ENCODE measurements at regions not wholly inside any gene's neighbourhood (a gene's known extent, or its start where the extent isn't known, plus 50 kb on each side); places are given as distances from the start of the nearest gene placed in this dataset.

- no peaks in the 10 kb centered on the region for H4K20me1 ChIP-seq (ENCODE audit: insufficient read depth, low read length)
- H2AK5ac ChIP-seq (ENCODE audit: low read depth, low read length) = no peak overlapping the region
- no peak overlapping the region for H2BK20ac ChIP-seq (ENCODE audit: low read depth, low read length)
- ChIA-PET CTCF (no interaction called here), POLR2A (ENCODE audit: unreplicated experiment) (no interaction called here)
- ATAC-seq (ENCODE audit: low read depth) = no peak
- intact Hi-C loops (cut with micrococcal nuclease) (no loop called here), in situ Hi-C loops (cut with MboI; ENCODE audit: low sequenced_read_pairs) (no loop called here), dilution Hi-C loops (cut with HindIII; ENCODE audit: low sequenced_read_pairs, unreplicated experiment) (no loop called here)
- H2AK9ac ChIP-seq (replicated peaks; ENCODE audit: low read depth, low read length, poor library complexity) = no peak overlapping the region
- no peak overlapping the region for H3K4me2 ChIP-seq (ENCODE audit: low read depth, low read length)
- H3K23ac ChIP-seq (ENCODE audit: low read depth, low read length) = no peak overlapping the region
- H2BK120ac ChIP-seq (ENCODE audit: low read depth, low read length) = no peak overlapping the region
- no peak overlapping the region for H3K18ac ChIP-seq (ENCODE audit: low read depth, low read length)
- no peak overlapping the region for H3K4me3 ChIP-seq (ENCODE audit: insufficient read depth, low read depth, low read length)
- no peak overlapping the region for H2AFZ ChIP-seq (replicated peaks; ENCODE audit: low read length, poor library complexity)
- no peak overlapping the region for H4K5ac ChIP-seq (ENCODE audit: low read depth, low read length)
- no peak overlapping the region for H3K14ac ChIP-seq (replicated peaks; ENCODE audit: low read depth, low read length)
- H2BK5ac ChIP-seq (ENCODE audit: low read depth, low read length, poor library complexity, severe bottlenecking) = no peak overlapping the region
- no TSS peak for BruUV-seq (replicated peaks)
- WGBS, 2 experiments (ENCODE audit: extremely low coverage in 2 of 2, insufficient read length in 1 of 2) = 17% methylated on average over 4 of the region's 11 CpGs; no CpG with 5 or more reads in 1 of the 2 experiments
- no peak overlapping the region for H3K4ac ChIP-seq (ENCODE audit: low read depth, low read length)
- no peaks in the 10 kb centered on the region for H3K36me3 ChIP-seq (ENCODE audit: control insufficient read depth, insufficient read depth, low read length)
- H4K8ac ChIP-seq (ENCODE audit: low read depth in 2 of 2, low read length in 2 of 2) = no peak overlapping the region
- no peaks in the 10 kb centered on the region for H3K27me3 ChIP-seq (ENCODE audit: control insufficient read depth, insufficient read depth, low read length)
- H3K9ac ChIP-seq (ENCODE audit: low read depth, low read length) = no peak overlapping the region
- H3K56ac ChIP-seq (ENCODE audit: extremely low read depth, insufficient read depth, low read length) = no peak overlapping the region
- H3K9me1 ChIP-seq (ENCODE audit: insufficient read depth, low read length) = no peaks in the 10 kb centered on the region
- DNase-seq = no peak
- no peaks in the 10 kb centered on the region for H3K79me1 ChIP-seq (ENCODE audit: low read depth in 1 of 2, low read length in 2 of 2)
- no peaks in the 10 kb centered on the region for H3K4me1 ChIP-seq (ENCODE audit: control insufficient read depth, insufficient read depth, low read length)
- H3K9me3 ChIP-seq (ENCODE audit: control insufficient read depth, insufficient read depth, low read length) = peaks cover 3% of the 10 kb centered on the region
- no peak overlapping the region for H3K27ac ChIP-seq (ENCODE audit: insufficient read depth, low read length)
- H2BK15ac ChIP-seq (ENCODE audit: low read depth, low read length) = no peak overlapping the region
- TF ChIP-seq CHD1 (IDR thresholded peaks at IDR 0.05; ENCODE audit: low read depth, low read length) (no peak), USF2 (IDR thresholded peaks at IDR 0.05; ENCODE audit: low read depth, low read length) (no peak), SMC3 (IDR thresholded peaks at IDR 0.05; ENCODE audit: low read depth, low read length) (no peak), RFX5 (IDR thresholded peaks at IDR 0.05; ENCODE audit: low read depth, low read length) (no peak), CTCF (conservative IDR thresholded peaks at IDR 0.05; ENCODE audit: low read depth, low read length) (no peak), BHLHE40 (IDR thresholded peaks at IDR 0.05; ENCODE audit: low read depth, low read length) (no peak), MAFK (IDR thresholded peaks at IDR 0.05; ENCODE audit: low read depth, low read length) (no peak), ELK1 (IDR thresholded peaks at IDR 0.05; ENCODE audit: borderline replicate concordance, low read depth, low read length) (no peak), MAZ (IDR thresholded peaks at IDR 0.05; ENCODE audit: borderline replicate concordance, low read depth, low read length) (no peak), RCOR1 (IDR thresholded peaks at IDR 0.05; ENCODE audit: insufficient replicate concordance, low read length) (no peak), FOS (IDR thresholded peaks at IDR 0.05; ENCODE audit: low read depth, low read length) (no peak), RAD21 (IDR thresholded peaks at IDR 0.05; ENCODE audit: low read length) (no peak), POLR2A (IDR thresholded peaks at IDR 0.05; ENCODE audit: low read depth, low read length) (no peak), MXI1 (IDR thresholded peaks at IDR 0.05; ENCODE audit: borderline replicate concordance, low read depth, low read length) (no peak), NFE2L2 (IDR thresholded peaks at IDR 0.05; ENCODE audit: low read depth, low read length) (no peak), CEBPB (IDR thresholded peaks at IDR 0.05; ENCODE audit: low read depth, low read length) (no peak)
- H4K91ac ChIP-seq (ENCODE audit: insufficient read depth, low read depth, low read length) = no peak overlapping the region
These were observed 487.1 kb upstream of the CNTN3 start for GRCh38 chr3:75101329-75102147.

All from IMR-90 (cell line).